SK-N-SH (cell line): ENCODE measurements at regions not wholly inside any gene's neighbourhood (a gene's known extent, or its start where the extent isn't known, plus 50 kb on each side); places are given as distances from the start of the nearest gene placed in this dataset.

Experiments used
- CTCF ChIA-PET: fragments of 300-600, 350-600 bp; formaldehyde crosslinking; extraction: SDS; loops from one replicate; lab custom pipeline; 2021; lab: Yijun Ruan, JAX
- POLR2A ChIA-PET: fragments of 350-600 bp; sonication (Branson Sonifier 250); formaldehyde crosslinking; extraction: SDS; loops from one replicate; lab custom pipeline; 2020; ENCODE audit warnings: antibody characterized with exemption, inconsistent platforms; lab: Yijun Ruan, JAX
- DNase-seq: peaks from one replicate; pipeline ENCODE4 v3.0.0; 2012
- H2AFZ ChIP-seq: fragments of 200-600 bp; sonication (generic); 2 replicates; pipeline ENCODE4 v1.8.1; 2016; ENCODE audit warnings: antibody characterized with exemption, mild to moderate bottlenecking, low read depth
- H3F3A ChIP-seq: fragments of 200-600 bp; sonication (generic); replicated peaks from 2 replicates; pipeline ENCODE3; 2016; ENCODE audit warnings: antibody characterized with exemption, mild to moderate bottlenecking; ENCODE audit not compliant: insufficient read depth
- H3K27ac ChIP-seq, 2 experiments: fragments of 200-500 bp in 1 of 2; fragments of 200-600 bp in 1 of 2; sonication (Bioruptor generic) in 1 of 2; sonication (generic), shearing (Covaris generic) in 1 of 2; 2 replicates each; pipeline versions ENCODE4 v1.5.1 to v1.6.1; 2014 to 2016; ENCODE audit warnings: low read depth in 2 of 2, inconsistent platforms in 1 of 2, low read length in 1 of 2, mild to moderate bottlenecking in 1 of 2, mixed read lengths in 1 of 2
- H3K27me3 ChIP-seq: fragments of 200-600 bp; sonication (generic), shearing (Covaris generic); 2 replicates; pipeline ENCODE4 v1.6.1; 2016; ENCODE audit warnings: mixed run types; ENCODE audit not compliant: insufficient read depth
- H3K36me3 ChIP-seq, 2 experiments: fragments of 200-500 bp in 1 of 2; fragments of 200-600 bp in 1 of 2; sonication (Bioruptor generic) in 1 of 2; sonication (generic) in 1 of 2; replicated peaks in 1 of 2; 2 replicates each; pipeline versions ENCODE3 to v1.5.1; 2014 to 2016; ENCODE audit warnings: low read length in 1 of 2, mild to moderate bottlenecking in 1 of 2; ENCODE audit not compliant: insufficient read depth in 2 of 2, control insufficient read depth in 1 of 2
- H3K4me1 ChIP-seq, 2 experiments: fragments of 200-500 bp in 1 of 2; fragments of 200-600 bp in 1 of 2; sonication (Bioruptor generic) in 1 of 2; sonication (generic), shearing (Covaris generic) in 1 of 2; 2 replicates each; pipeline versions ENCODE4 v1.5.1 to v1.6.1; 2014 to 2016; ENCODE audit warnings: low read depth in 1 of 2, low read length in 1 of 2, mixed run types in 1 of 2; ENCODE audit not compliant: insufficient read depth in 2 of 2, control insufficient read depth in 1 of 2
- H3K4me2 ChIP-seq: fragments of 200-600 bp; sonication (generic), shearing (Covaris generic); 2 replicates; pipeline ENCODE4 v1.6.1; 2017; ENCODE audit warnings: mixed run types
- H3K4me3 ChIP-seq, 2 experiments: fragments of 200-500 bp in 1 of 2; fragments of 200-600 bp in 1 of 2; sonication (Bioruptor generic) in 1 of 2; sonication (generic), shearing (Covaris generic) in 1 of 2; 2 replicates each; pipeline versions ENCODE4 v1.5.1 to v1.8.1; 2014 to 2016; ENCODE audit warnings: low read depth in 2 of 2, inconsistent platforms in 1 of 2, low read length in 1 of 2, mild to moderate bottlenecking in 1 of 2, mixed read lengths in 1 of 2, moderate library complexity in 1 of 2
- H3K79me2 ChIP-seq: fragments of 200-600 bp; sonication (generic); 2 replicates; pipeline ENCODE4 v1.8.1; 2017; ENCODE audit warnings: mild to moderate bottlenecking; ENCODE audit not compliant: insufficient read depth
- H3K9ac ChIP-seq: fragments of 200-600 bp; sonication (generic); 2 replicates; pipeline ENCODE4 v1.6.1; 2017; ENCODE audit warnings: mixed run types
- H3K9me2 ChIP-seq: fragments of 200-600 bp; sonication (generic); 2 replicates; pipeline ENCODE4 v1.6.1; 2017; ENCODE audit warnings: mixed run types
- H3K9me3 ChIP-seq: fragments of 200-600 bp; sonication (generic); 2 replicates; pipeline ENCODE4 v1.6.1; 2017; ENCODE audit warnings: mixed run types, mild to moderate bottlenecking, moderate library complexity
- H4K20me1 ChIP-seq: fragments of 200-600 bp; sonication (generic); 2 replicates; pipeline ENCODE4 v1.6.1; 2017; ENCODE audit warnings: mild to moderate bottlenecking, mixed run types; ENCODE audit not compliant: insufficient read depth
- CHD2 ChIP-seq: fragments of 150-350 bp; IDR thresholded peaks from 2 replicates; pipeline ENCODE4 v1.6.1; 2018; ENCODE audit warnings: low read length; ENCODE audit not compliant: partially characterized antibody
- GATA2 ChIP-seq: sonication (generic); formaldehyde crosslinking; IDR thresholded peaks from 2 replicates; pipeline ENCODE4 v1.5.0; 2020; ENCODE audit warnings: mild to moderate bottlenecking, missing genetic modification reagents
- IRF3 ChIP-seq: fragments of 150-350 bp; IDR thresholded peaks from 2 replicates; pipeline ENCODE4 v1.6.1; 2016; ENCODE audit warnings: mild to moderate bottlenecking, low read depth, low read length
- JUND ChIP-seq: IDR thresholded peaks from 2 replicates; pipeline ENCODE4 v1.4.0; 2012
- MEF2A ChIP-seq: IDR thresholded peaks from 2 replicates; pipeline ENCODE4 v1.4.0; 2012; ENCODE audit warnings: low read depth, borderline replicate concordance
- MXI1 ChIP-seq: IDR thresholded peaks from 2 replicates; pipeline ENCODE4 v1.6.1; 2012; ENCODE audit warnings: mild to moderate bottlenecking, low read depth, low read length, improper control_type of control experiment
- PBX3 ChIP-seq: IDR thresholded peaks from 2 replicates; pipeline ENCODE4; 2012
- POLR2AphosphoS5 ChIP-seq: IDR thresholded peaks from 2 replicates; pipeline ENCODE4 v1.6.1; 2012; ENCODE audit warnings: low read depth, low read length
- RAD21 ChIP-seq: IDR thresholded peaks from 2 replicates; pipeline ENCODE4 v1.6.1; 2012; ENCODE audit warnings: mild to moderate bottlenecking, low read length
- RCOR1 ChIP-seq: fragments of 150-350 bp; IDR thresholded peaks from 2 replicates; pipeline ENCODE4 v1.6.1; 2017; ENCODE audit warnings: antibody characterized with exemption, low read length
- RXRA ChIP-seq: IDR thresholded peaks from 2 replicates; pipeline ENCODE4 v1.4.0; 2012; ENCODE audit warnings: low read depth, mild to moderate bottlenecking, borderline replicate concordance
- TAF1 ChIP-seq: IDR thresholded peaks from 2 replicates; pipeline ENCODE4 v1.6.1; 2012; ENCODE audit warnings: low read depth, mild to moderate bottlenecking, low read length, moderate library complexity, borderline replicate concordance
- TEAD4 ChIP-seq: IDR thresholded peaks from 2 replicates; pipeline ENCODE4 v1.4.0; 2012; ENCODE audit warnings: mild to moderate bottlenecking, borderline replicate concordance; ENCODE audit not compliant: insufficient read depth
- WGBS: methylation state at CpG from one replicate; pipeline ENCODE4 v1.1.6; 2017; ENCODE audit warnings: low lambda C conversion rate; 5-methylcytosine and 5-hydroxymethylcytosine counted together

- no peak overlapping the region for H3K4me3 ChIP-seq
- H3F3A ChIP-seq: no peaks in the 10 kb centered on the region
- no peak overlapping the region for H3K4me2 ChIP-seq
- no peaks in the 10 kb centered on the region for H3K36me3 ChIP-seq
- TF ChIP-seq IRF3 (no peak), GATA2 (no peak), CHD2 (no peak), MXI1 (no peak), TEAD4 (no peak), JUND (no peak), RCOR1 (no peak), POLR2AphosphoS5 (no peak), TAF1 (no peak), RXRA (no peak), MEF2A (no peak), RAD21 (no peak)
- H3K9me2 ChIP-seq: no peaks in the 10 kb centered on the region
- H3K79me2 ChIP-seq: no peaks in the 10 kb centered on the region
- CTCF ChIA-PET: no interaction called here
- POLR2A ChIA-PET: no interaction called here
- no peak overlapping the region for H2AFZ ChIP-seq
- no peaks in the 10 kb centered on the region for H3K9me3 ChIP-seq
- H4K20me1 ChIP-seq: no peaks in the 10 kb centered on the region
- no peak for DNase-seq
- no peak overlapping the region for H3K9ac ChIP-seq
- no peaks in the 10 kb centered on the region for H3K27me3 ChIP-seq
- no peaks in the 10 kb centered on the region for H3K4me1 ChIP-seq
- 13% methylated on average over 6 of the region's 8 CpGs for WGBS
- no peak overlapping the region for H3K27ac ChIP-seq
Measured at GRCh38 chr20:12072221-12072953, 154.7 kb downstream of the BTBD3 start.

DNA sequence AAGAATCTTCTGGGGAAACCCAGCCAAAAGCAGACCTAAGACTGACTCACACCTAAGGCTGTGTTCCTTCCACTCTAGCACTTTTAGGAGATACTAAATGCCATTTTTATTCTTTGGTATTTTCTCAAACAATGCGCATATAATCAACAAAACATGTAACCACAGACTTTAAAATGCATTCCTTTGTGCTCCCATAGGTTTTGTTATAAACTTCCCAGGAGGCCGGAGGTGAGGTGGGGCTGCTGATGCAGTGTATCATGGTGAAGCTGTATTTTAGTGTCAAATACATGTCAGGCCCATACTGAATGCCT, 155.2 kb downstream of the BTBD3 start:
- no peaks in the 10 kb centered on the region for H3K36me3 ChIP-seq
- no peak overlapping the region for H2AFZ ChIP-seq
- H3K4me2 ChIP-seq: no peak overlapping the region
- no peak overlapping the region for H3K27ac ChIP-seq
- no peaks in the 10 kb centered on the region for H3K79me2 ChIP-seq
- H3F3A ChIP-seq: no peaks in the 10 kb centered on the region
- ChIA-PET CTCF (no interaction called here), POLR2A (no interaction called here)
- H3K4me3 ChIP-seq: no peak overlapping the region
- H3K9me2 ChIP-seq: no peaks in the 10 kb centered on the region
- H4K20me1 ChIP-seq: no peaks in the 10 kb centered on the region
- DNase-seq: no peak
- 49% methylated on average over 2 of the region's 2 CpGs for WGBS
- no peaks in the 10 kb centered on the region for H3K4me1 ChIP-seq
- no peaks in the 10 kb centered on the region for H3K27me3 ChIP-seq
- no peaks in the 10 kb centered on the region for H3K9me3 ChIP-seq
- TF ChIP-seq PBX3: no peak
- no peak overlapping the region for H3K9ac ChIP-seq
